Embryonic facial prominence (tissue), 1 donor: ENCODE measurements at regions not wholly inside any gene's neighbourhood (a gene's known extent, or its start where the extent isn't known, plus 50 kb on each side); places are given as distances from the start of the nearest gene placed in this dataset.
A peak's percentile ranks its signal among the peaks of the same experiment; 100 is the strongest.

Experiments
- DNase-seq: peaks from one replicate; pipeline ENCODE4 v3.0.0-alpha.2; 2016; ENCODE audit errors: extremely low spot score

DNA sequence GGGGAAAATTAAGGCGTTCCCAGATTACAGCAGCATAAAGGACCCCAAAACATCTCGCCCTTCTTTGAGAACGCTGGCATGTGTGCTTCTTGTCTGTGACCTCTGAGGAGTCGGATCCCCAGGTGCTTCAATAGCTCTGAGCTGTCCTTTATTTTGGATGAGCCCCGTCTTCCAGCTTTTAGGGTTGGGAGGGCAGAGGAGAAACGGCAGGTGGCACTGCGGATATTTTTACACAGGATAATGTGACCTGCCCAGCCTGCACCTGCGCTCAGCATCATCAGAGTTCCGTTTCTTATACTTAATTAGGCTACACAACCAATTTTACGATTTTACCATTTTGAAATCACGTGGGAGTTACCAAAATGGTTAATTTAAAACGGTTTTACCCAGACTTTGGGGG is 147.7 kb upstream of the RPS6KA2 start:
- DNase-seq, result no peak

DNA sequence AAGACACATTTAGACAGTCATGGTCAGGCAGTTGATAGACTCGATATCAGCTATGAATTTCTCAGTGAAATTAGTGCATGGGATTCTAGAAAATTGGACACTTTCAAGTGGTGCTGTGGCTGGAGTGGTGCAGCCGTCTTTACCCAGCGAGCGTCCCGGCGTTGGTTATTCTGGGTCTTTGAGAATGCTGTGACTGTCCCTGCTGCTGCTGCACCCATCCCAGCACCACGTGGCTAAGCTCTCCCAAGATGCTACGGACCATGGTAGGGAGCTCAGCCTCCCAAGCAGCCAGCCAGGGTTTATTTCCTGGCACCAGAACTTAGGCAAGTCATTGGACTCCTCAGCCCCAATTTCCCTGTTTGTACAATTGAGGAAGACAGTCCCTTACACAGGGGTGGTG is 147.2 kb upstream of the RPS6KA2 start:
- no peak for DNase-seq

DNA sequence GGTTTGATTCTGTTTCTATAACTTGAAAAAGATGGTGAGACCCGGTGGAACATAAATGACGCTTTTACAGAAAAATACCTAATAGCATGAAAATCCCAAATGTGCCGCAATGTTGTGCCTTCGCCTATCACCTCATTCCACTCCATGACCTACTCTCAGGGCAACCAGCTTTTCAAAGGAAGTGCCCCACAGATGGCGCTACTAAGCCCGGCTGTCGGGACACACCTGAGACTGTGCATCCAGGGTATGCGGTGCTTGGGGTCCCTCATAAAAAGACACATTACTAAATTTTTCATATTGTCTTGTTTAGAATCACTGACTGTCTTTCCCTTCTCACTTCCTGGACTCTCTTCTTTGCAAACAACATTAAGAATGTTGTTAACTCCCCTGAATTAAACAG is 145.5 kb upstream of the RPS6KA2 start:
- no peak for DNase-seq

DNA sequence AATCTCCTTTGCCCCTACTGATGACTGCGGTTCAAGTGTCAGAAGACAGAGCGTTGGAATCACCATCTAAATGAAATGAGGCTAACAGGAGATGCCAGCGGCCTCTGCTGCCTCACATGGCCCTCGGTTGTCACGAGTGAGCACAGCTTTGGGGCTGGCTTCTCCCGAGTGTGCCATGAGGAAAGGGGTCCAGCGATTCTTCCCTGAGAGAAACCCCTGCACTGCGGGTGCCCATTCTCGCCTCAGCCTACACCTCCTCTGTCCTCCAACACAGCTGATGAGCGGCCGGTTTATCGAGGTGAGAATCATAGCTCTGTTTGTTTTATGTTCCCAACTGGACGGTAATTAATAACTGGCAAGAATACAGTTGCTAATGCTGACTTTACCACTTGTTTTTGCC is 144.7 kb upstream of the RPS6KA2 start:
- DNase-seq, result no peak

DNA sequence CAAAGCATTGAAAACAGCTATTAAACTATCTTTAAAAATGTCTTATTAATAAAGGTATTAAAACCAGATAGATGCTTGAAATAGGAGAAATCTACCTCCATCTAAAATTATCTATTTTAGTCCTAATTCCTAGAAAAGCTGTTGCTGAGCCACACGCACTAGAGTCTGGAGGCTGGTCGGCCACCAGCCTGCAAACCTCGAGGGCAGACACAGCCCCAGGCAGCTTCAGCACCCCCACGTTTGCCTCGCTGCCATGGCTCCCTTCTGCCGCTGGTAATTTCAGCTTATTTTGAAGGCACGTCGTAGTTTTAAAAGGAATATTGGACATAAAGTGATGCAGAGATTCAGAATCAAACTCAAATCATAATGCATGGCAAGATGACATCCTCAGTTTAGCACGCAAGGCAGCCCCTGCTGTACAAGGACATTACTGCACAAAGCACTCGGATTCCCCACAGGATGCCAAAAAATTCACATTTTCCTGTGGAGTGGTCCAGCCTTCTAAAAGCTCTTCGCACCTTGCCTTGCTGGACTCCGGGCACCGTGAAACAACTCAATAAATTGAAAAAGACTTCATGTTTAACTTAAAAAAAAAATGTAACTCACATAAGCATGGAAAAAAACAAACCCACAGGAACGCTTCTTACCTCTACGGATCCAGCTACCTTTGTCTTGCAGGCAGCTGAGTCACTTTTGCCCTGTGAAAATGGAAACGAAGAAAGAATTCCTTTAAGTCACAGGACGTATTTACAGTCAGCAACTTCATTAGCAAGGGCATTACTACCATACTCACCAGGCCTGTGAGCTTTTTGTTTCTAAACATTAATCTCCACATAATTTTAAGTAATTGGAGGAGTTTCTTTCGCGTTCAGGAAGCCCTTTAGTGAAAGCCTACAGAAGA is 143.4 kb upstream of the RPS6KA2 start:
- DNase-seq, result no peak

DNA sequence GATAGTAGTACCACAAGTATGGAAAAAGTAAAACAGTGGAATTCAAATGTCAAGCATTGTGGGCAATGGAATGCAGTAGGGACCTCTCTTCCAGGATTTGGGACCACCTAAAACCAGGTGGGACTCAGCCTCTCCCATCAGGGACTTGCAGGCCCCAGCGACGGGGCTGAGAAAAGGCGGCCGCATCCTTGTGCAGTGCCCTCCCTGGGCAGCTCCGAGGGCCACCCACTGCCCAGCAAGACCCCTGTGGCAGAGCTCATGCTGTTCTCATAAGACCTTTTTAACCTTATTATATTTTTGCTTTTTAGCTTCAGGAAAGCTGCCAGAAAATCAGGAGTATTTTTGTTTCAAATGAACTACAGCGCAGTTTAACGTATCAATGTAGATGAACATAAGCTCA is 142.6 kb upstream of the RPS6KA2 start:
- no peak for DNase-seq

DNA sequence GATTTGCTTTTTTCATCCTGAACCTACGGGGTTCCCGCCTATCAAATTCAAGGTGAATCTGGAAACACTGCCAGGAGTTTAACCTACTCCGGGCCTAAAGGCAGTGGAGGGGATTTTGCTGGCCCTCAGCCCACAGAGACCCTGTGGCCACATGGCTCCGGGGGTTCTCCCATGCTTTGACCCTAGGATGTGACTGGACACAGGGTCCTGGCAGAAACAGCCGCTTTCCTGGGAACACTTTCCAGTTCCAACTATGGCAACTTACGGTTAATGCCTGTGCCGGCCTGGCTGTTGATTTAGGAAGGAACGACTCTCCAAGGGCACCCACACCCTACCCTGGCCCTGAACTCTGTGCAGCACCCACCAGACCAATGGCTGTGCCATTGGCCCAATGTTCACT is 141.7 kb upstream of the RPS6KA2 start:
- no peak for DNase-seq

DNA sequence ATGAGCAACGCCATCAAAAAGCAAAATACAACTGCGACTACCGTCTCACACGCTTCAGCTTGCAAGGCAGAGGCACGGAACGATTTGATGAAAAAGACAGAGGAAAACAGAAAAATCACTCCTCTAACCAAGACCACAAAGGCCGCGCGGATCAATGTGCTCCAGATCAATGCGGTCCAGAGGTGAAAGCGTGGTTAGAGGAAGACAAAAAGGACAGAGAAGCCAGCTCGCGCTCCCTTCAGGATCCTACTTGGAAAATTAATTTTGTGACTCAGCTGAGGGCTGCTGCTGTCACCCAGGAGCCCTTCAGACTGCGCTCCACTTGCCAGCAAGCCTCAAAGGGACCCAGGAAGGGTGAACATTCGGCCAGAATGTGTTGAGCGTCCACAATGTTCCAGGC is 140.2 kb upstream of the RPS6KA2 start:
- no peak for DNase-seq

DNA sequence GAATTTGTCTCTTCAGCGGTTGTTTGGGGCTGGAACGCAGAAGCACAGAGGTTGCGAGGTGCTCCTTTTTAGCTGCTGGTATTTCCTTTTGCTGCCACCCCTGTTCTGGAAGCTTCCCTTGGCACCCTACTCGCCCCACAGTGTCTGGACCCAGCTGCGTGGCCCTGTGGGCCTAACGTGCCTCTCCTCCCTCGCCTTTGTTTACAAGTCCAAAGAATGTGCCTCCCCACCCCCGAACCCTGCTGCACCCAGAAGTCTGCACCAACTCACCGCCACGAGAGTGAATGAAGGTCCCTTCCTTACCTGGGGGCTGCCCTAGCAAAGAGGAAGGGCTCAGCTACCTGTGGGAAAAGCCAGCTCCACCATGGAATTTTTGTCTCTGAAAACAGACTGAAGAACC is 139.7 kb upstream of the RPS6KA2 start:
- no peak for DNase-seq

DNA sequence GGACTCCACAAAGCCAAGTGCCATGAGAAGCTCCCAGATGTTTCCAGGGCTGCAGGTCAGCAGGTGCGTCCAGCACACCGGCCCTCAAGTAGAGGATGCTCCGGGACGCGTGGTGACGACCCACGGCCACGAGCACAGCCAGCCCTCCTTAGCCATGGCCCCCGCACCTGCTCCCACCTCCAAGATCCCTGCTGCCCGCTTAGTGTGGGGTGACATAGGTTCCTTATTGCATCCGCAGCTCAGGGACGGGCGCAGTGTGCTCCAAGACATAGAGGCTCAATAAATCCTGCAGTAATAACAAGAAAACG is 138.1 kb upstream of the RPS6KA2 start:
- DNase-seq, result no peak

DNA sequence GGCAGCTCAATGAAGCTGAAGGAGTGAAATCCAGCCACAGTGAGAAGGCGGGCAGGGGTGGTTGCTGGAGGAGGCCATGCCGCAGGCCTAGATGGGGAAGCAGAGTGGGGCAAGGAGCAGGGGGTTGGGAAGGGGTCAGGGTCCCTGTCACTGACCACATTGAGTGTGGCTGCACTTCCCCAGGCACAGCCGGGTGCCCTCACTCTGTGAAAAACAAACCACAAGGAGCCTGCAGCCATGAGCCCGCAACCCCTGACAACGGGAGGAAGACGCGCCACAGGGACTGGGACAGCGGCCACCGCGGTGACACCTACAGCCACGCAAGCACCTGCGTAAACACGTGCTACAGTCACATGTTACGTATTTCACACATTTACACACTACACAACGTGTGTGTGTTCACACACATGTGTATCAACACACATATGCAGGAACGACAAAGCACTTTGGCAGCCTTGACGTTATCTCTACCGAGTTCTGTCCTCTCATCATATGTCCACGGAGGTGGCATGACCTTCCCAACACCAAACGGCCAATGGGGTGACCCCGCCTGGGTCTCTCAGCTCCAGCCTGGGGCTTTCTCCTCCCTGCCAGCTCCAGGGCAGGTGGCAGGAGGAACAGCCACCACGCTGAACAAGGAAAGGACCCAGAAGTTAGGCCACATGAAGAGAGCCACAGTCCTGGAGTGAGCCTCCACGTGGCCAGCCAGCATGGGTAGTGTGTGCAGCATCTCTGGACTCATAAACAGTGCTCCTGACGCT is 137.6 kb upstream of the RPS6KA2 start:
- no peak for DNase-seq

DNA sequence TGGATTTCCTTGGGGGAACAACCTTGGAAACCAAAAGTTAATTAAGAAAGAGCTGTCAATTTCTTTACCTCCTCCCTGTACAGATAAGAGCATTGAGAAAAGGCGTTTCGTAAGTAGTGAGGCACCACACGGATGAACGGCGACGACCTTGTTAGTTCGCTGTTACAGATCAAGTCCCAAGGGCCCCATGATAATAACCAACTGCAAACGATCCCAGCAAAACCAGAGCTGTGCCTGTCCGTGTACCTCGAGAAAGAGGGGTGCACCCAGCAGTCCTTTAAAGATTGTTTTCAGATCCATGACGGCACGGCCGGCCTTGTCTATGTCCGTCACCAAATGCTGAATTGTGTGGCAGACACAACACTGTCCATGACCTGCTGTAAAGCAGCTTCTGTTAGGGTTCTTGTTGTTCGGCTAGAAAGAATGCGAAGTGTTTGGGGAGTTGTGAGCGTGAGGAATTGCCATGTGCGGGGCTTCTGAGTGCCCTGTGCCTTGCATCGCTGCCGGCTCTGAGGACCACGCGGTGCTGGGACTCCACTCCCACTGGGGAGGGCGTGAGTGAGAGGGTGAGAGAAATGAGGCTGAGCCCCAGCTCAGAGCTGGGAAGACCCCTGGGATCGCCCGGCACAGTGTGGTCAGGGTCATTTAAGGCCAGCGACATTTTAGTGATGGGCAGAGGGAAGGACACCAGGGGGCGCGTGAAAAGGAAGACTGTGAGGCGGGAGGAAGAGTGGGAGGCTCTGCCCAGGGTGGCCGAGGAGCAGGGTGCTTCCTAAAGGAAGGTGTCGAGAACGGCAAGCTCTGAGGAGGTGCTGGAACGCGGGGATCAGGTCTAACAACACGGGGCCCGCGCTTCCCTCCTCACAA is 136.8 kb upstream of the RPS6KA2 start:
- no peak for DNase-seq

DNA sequence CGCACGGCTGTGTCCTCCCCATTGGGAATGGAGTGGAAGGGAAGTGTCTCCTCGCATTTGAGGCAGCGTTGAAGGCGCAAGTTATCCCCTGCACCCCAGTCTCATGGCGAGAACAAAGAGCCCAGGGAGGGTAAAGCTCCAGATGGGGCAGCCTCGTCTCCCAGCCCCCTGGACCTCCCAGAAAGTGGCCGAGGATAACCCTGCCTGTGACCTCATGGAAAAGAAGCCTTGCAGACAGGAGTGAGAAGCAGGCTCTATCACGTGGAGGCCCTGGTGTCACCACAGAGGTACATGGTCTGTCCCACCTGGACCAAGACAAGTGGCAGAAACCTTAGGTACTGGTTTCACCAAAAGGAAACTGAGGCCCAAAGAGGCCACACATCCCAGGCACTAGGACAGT is 134.8 kb upstream of the RPS6KA2 start:
- DNase-seq, result no peak

DNA sequence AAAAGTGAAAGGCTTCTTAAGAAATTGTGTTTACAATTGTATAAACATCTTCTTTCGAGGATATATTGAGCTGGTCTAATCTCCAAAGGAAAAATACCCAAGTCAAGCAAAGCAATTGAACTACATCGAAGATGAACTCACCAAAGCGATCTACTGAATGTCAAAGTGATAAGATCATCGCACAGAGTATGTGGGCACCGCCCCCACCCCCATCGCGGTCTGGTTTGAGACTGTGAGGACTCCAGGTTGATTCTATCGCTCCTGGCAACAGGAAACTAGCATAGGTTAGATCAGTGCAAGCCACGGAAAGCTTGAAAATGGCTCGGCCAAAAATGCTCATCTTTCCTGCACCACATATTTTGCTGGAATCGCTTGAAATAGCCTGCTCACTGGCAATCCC is 133.2 kb upstream of the RPS6KA2 start:
- no peak for DNase-seq

DNA sequence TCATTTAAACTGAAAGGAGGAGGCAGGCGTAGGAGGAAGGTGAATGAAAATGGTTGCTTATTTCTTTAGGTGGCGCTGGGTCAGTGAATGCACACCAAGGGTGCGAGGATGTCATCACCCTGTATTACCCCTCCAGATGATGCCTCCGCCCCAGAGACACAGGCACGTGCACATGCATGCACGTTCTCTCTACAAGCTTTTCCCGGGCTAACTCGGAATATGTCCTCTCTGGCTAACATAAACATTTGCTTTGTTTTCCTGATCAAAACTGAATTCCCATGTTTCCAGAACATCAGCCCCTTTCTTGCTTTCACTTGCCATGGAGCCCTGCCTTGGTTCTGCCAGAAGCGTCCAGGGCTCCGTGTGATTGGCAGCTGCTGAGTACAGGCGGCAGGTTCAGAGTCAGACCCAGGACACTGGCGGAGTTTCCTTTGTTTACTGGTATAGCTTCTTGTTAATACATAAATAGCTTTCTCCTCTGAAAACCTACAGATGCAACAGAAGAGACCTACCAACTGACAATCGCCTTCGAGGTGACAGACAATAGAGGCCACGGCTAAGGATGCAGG is 131.2 kb upstream of the RPS6KA2 start:
- no peak for DNase-seq

DNA sequence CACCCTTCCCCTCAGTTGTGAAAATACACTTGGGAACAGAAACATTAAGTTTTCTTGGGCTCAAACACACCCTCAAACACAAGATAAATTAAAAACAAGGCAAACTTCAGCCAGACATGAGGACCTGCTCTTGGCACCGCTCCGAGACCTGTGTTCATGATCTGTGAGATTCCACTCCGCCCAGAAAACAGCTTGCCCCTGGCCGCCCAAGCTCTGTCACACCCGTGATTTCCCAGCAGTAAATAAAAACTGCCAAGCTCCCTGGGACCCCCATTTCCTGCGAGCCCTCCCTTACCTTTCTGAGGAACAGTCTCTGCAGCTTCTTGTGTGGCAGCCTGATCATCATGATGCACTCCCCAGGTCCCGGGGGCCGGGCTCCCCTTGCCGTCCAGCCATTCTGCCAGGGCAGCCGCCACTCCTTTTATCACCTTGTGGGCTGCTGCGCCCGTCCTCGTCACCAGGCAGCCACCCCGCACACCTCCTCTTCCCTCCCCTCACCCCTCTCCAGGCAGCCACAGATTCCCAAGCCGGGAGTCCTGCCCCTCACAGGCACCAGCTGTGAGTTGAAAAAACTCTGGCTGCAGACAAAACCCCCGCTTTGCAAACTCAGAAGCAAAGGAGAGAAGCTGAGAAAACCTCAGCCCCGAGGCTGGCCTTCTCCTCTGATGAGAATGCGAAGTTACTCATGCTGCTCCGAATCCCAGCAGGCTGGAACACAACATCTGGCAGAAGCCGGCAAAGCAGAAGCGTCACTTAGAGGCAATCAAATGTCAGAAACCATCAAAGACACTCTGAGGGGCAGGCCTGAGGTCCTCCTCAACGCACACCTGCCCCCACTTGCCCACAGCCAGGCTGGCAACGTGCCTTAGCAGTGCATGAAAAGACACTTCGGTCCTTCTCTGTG is 130.4 kb upstream of the RPS6KA2 start:
- DNase-seq, result peak; percentile 33

DNA sequence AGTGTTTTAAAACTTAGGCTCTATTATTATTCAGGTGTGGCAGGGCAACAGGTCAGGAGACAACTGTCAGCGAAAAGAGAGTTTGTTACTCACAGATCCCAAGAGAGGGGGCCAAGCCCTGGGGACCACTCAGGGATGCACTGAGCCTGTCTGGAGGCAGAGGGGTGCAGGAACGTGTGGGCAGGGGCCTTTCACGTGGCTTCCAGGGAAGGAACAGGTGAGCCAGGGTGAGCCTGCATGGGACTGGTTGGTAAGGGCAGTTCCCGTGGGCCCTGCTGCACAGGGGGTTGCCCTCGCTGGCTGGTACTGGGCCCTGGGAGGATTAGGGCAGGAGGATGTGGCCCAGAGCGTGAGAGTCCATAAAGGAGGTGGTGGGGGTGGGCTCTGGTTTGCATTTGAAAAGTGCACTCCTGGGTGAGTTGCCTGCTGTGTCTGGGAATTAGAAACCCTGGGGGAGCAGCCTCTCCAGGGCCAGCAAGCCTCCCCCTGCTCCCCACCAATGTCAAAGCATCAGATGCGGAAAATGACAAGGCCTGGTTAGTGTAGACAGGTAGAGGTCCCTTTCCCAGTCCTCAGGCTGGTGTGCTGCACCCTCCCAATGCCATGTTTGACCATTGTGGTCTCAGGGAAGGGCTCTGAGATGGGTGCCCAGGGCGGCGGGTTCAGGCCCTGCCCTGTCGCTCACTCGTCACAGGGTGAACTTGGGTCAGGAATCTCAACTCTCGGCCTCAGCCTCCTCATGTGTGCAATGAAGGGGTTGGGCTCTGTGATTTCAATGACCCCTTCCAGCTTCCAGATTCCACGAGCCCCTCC is 127.4 kb upstream of the RPS6KA2 start:
- DNase-seq, result no peak

DNA sequence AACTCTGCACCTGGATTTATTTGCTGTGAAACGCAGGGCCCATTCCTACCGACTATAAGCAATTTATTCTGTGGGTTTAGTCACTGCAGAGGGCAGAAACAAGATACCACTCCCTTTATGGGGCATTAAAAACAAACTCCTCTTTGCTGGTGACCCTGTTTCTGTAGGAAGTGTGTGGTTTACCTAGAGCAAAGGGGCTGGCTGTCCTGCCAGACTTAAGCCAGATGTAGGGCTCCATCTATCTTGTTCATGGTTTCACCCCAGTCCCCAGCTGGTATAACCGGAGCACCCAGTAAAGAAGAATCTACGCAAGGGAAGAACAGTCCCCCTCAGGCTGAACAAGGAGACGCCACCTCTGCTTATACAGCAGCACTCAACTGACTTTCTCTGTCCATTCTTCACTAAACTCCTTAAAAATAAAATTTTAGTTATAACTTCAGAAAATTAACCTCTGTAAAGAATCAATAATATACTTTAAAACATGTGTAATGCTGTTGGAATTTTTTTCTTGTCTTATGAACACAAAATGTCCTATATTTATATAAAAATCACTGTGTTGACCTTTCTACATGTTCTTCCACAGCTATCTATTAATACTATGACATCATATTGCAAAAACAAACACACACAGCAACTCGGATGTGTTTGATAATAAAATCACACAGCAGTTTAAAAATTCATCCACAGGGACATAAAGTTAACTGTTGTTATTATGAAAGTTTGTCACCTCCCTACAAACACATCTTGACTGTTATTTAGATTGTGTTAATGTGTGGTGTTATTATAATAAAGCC is 126.1 kb upstream of the RPS6KA2 start:
- no peak for DNase-seq

DNA sequence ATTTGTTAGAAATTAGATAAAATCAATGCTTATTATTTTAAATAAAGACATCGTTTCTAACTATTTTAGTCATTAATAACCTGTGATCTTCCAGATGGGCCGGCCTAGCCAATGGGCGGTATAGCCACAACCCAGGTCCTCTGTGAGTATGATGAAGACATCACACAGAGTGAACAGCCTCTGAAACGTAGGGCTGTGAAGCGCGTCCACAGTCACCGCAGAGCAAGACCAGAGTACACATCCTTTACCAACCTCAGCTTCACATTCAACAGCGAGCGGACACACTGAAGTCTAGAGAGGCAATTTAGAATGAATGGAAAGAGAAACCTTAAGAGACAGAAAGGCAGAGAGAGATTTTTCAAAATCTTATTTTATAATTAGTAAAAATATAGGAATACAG is 125.0 kb upstream of the RPS6KA2 start:
- DNase-seq, result no peak
